Liver (tissue), 3 donors: ENCODE measurements at regions not wholly inside any gene's neighbourhood (a gene's known extent, or its start where the extent isn't known, plus 50 kb on each side); places are given as distances from the start of the nearest gene placed in this dataset.

Source experiments
- ATF3 ChIP-seq: IDR thresholded peaks from 2 replicates; pipeline ENCODE4 v1.6.1; 2016; ENCODE audit warnings: antibody characterized with exemption
- CTCF ChIP-seq: fragments of 150-350 bp; IDR thresholded peaks from 2 replicates; pipeline ENCODE4 v1.5.1; 2017; ENCODE audit warnings: improper control_type of control experiment, low read depth, low read length; ENCODE audit not compliant: missing input control
- EGR1 ChIP-seq, 2 donors: IDR thresholded peaks; 2 replicates each; pipeline ENCODE4 v1.6.1; 2016 to 2018; ENCODE audit warnings: antibody characterized with exemption in 2 of 2, low read depth in 2 of 2
- FOXA1 ChIP-seq: IDR thresholded peaks from 2 replicates; pipeline ENCODE4 v1.6.1; 2016; ENCODE audit warnings: antibody characterized with exemption
- JUND ChIP-seq, 2 donors: IDR thresholded peaks; 2 replicates each; pipeline ENCODE4 v1.6.1; 2016; ENCODE audit warnings: antibody characterized with exemption in 2 of 2
- MAX ChIP-seq: IDR thresholded peaks from 2 replicates; pipeline ENCODE4 v1.6.1; 2016; ENCODE audit warnings: antibody characterized with exemption
- RAD21 ChIP-seq, 2 donors: IDR thresholded peaks; 2 replicates each; pipeline ENCODE4 v1.6.1; 2016; ENCODE audit warnings: antibody characterized with exemption in 2 of 2, mild to moderate bottlenecking in 2 of 2
- REST ChIP-seq: IDR thresholded peaks from 2 replicates; pipeline ENCODE4 v1.6.1; 2016; ENCODE audit warnings: antibody characterized with exemption, mild to moderate bottlenecking
- YY1 ChIP-seq: IDR thresholded peaks from 2 replicates; pipeline ENCODE4 v1.6.1; 2016; ENCODE audit warnings: antibody characterized with exemption, mild to moderate bottlenecking
- donor health status: healthy.
- donor health status: healthy.

- TF ChIP-seq CTCF (no peak), ATF3 (no peak), EGR1 (IDR thresholded peaks at IDR 0.05; ENCODE audit: low read depth in 2 of 2) (no peak), REST (no peak), RAD21 (IDR thresholded peaks at IDR 0.05) (no peak), MAX (no peak), FOXA1 (no peak), YY1 (no peak), JUND (IDR thresholded peaks at IDR 0.05) (no peak)
These were observed 128.8 kb upstream of the DTNBP1 start for GRCh38 chr6:15791448-15792181.
